HEK293 (cell line): ENCODE measurements at regions not wholly inside any gene's neighbourhood (a gene's known extent, or its start where the extent isn't known, plus 50 kb on each side); places are given as distances from the start of the nearest gene placed in this dataset.

Source experiments
- CTCF ChIA-PET: fragments of 350-600 bp; formaldehyde crosslinking; extraction: SDS; loops from one replicate; lab custom pipeline; 2021; ENCODE audit warnings: antibody characterized with exemption; lab: Yijun Ruan, JAX
- POLR2A ChIA-PET: fragments of 300-600 bp; formaldehyde crosslinking; extraction: SDS; loops from one replicate; lab custom pipeline; 2020; ENCODE audit warnings: antibody characterized with exemption, inconsistent platforms; lab: Yijun Ruan, JAX
- H3K27ac ChIP-seq: fragments of 200-500 bp; sonication (Bioruptor generic); 2 replicates; pipeline ENCODE4 v1.5.1; 2014; ENCODE audit warnings: low read depth, low read length, control low read depth, inconsistent platforms; ENCODE audit errors: extremely low read depth
- H3K36me3 ChIP-seq, 2 experiments: fragments of 200-500 bp in 1 of 2; sonication (Bioruptor generic) in 1 of 2; 1 replicate in 1 of 2; 2 replicates in 1 of 2; pipeline ENCODE4 v1.5.1; 2014 to 2017; ENCODE audit warnings: inconsistent platforms in 2 of 2, low read length in 2 of 2; ENCODE audit not compliant: control insufficient read depth in 2 of 2, insufficient read depth in 1 of 2
- H3K4me1 ChIP-seq: fragments of 200-500 bp; sonication (Bioruptor generic); 2 replicates; pipeline ENCODE4 v1.5.1; 2014; ENCODE audit warnings: mild to moderate bottlenecking, low read length, inconsistent platforms; ENCODE audit not compliant: control insufficient read depth, insufficient read depth
- H3K4me3 ChIP-seq: 2 replicates; pipeline ENCODE4 v1.5.1; 2011; ENCODE audit warnings: low read depth, mild to moderate bottlenecking, control low read depth, low read length, moderate library complexity
- H3K9me3 ChIP-seq: fragments of 200-500 bp; sonication (Bioruptor generic); 2 replicates; pipeline ENCODE4 v1.5.1; 2014; ENCODE audit warnings: low read depth, low read length, inconsistent platforms; ENCODE audit not compliant: control insufficient read depth, insufficient read depth
- BCL11A ChIP-seq: fragments of 450-650 bp; formaldehyde crosslinking; IDR thresholded peaks from 2 replicates; pipeline ENCODE4 v1.5.1; 2016; ENCODE audit warnings: low read depth, missing biosample characterization, missing genetic modification characterization
- GFI1B ChIP-seq: fragments of 450-650 bp; formaldehyde crosslinking; IDR thresholded peaks from 2 replicates; pipeline ENCODE4 v1.5.1; 2016; ENCODE audit warnings: missing biosample characterization, missing genetic modification characterization
- GLI4 ChIP-seq: fragments of 450-650 bp; formaldehyde crosslinking; IDR thresholded peaks from 2 replicates; pipeline ENCODE4 v1.5.1; 2016; ENCODE audit warnings: missing biosample characterization, missing genetic modification characterization
- GLIS1 ChIP-seq: fragments of 450-650 bp; formaldehyde crosslinking; IDR thresholded peaks from 2 replicates; pipeline ENCODE4 v1.5.1; 2016; ENCODE audit warnings: missing biosample characterization, missing genetic modification characterization
- RBAK ChIP-seq: fragments of 450-650 bp; formaldehyde crosslinking; IDR thresholded peaks from 2 replicates; pipeline ENCODE4 v1.5.1; 2016; ENCODE audit warnings: missing biosample characterization, missing genetic modification characterization
- SCRT2 ChIP-seq: fragments of 450-650 bp; formaldehyde crosslinking; IDR thresholded peaks from 2 replicates; pipeline ENCODE4 v1.5.1; 2016; ENCODE audit warnings: missing biosample characterization, missing genetic modification characterization
- SETDB1 ChIP-seq: IDR thresholded peaks from one replicate; pipeline ENCODE4 v1.6.1; 2017; ENCODE audit warnings: mild to moderate bottlenecking, low read length, moderate library complexity, mixed read lengths; ENCODE audit not compliant: insufficient read length
- TCF7L2 ChIP-seq: IDR thresholded peaks from 2 replicates; pipeline ENCODE4 v1.6.1; 2011; ENCODE audit warnings: low read depth, mild to moderate bottlenecking, inconsistent platforms, low read length, moderate library complexity, borderline replicate concordance
- WT1 ChIP-seq: fragments of 450-650 bp; formaldehyde crosslinking; IDR thresholded peaks from 2 replicates; pipeline ENCODE4 v1.5.1; 2016; ENCODE audit warnings: missing biosample characterization, missing genetic modification characterization
- ZNF10 ChIP-seq: fragments of 450-650 bp; formaldehyde crosslinking; IDR thresholded peaks from 2 replicates; pipeline ENCODE4 v1.5.1; 2017; ENCODE audit warnings: missing biosample characterization, missing genetic modification characterization
- ZNF140 ChIP-seq: fragments of 450-650 bp; formaldehyde crosslinking; IDR thresholded peaks from 2 replicates; pipeline ENCODE4 v1.5.1; 2016; ENCODE audit warnings: missing biosample characterization, missing genetic modification characterization
- ZNF146 ChIP-seq: fragments of 450-650 bp; formaldehyde crosslinking; IDR thresholded peaks from 2 replicates; pipeline ENCODE4 v1.5.1; 2016; ENCODE audit warnings: missing biosample characterization, missing genetic modification characterization
- ZNF23 ChIP-seq: fragments of 450-650 bp; formaldehyde crosslinking; IDR thresholded peaks from 2 replicates; pipeline ENCODE4 v1.5.1; 2016; ENCODE audit warnings: missing biosample characterization, missing genetic modification characterization, borderline replicate concordance
- ZNF24 ChIP-seq: fragments of 450-650 bp; formaldehyde crosslinking; IDR thresholded peaks from 2 replicates; pipeline ENCODE4 v1.5.1; 2016; ENCODE audit warnings: missing biosample characterization, missing genetic modification characterization
- ZNF416 ChIP-seq: fragments of 450-650 bp; formaldehyde crosslinking; IDR thresholded peaks from 2 replicates; pipeline ENCODE4 v1.5.1; 2016; ENCODE audit warnings: missing biosample characterization, missing genetic modification characterization
- ZNF501 ChIP-seq: fragments of 450-650 bp; formaldehyde crosslinking; IDR thresholded peaks from 2 replicates; pipeline ENCODE4 v1.5.1; 2016; ENCODE audit warnings: missing biosample characterization, missing genetic modification characterization
- ZNF530 ChIP-seq: fragments of 450-650 bp; formaldehyde crosslinking; IDR thresholded peaks from 2 replicates; pipeline ENCODE4 v1.5.1; 2016; ENCODE audit warnings: low read depth, missing biosample characterization, missing genetic modification characterization
- ZNF549 ChIP-seq: fragments of 450-650 bp; IDR thresholded peaks from 2 replicates; pipeline ENCODE4 v1.5.1; 2018; ENCODE audit warnings: missing biosample characterization, missing genetic modification characterization, mild to moderate bottlenecking, inconsistent platforms, moderate library complexity
- ZNF558 ChIP-seq: fragments of 450-650 bp; formaldehyde crosslinking; IDR thresholded peaks from 2 replicates; pipeline ENCODE4 v1.5.1; 2016; ENCODE audit warnings: missing biosample characterization, missing genetic modification characterization
- ZNF580 ChIP-seq: fragments of 450-650 bp; formaldehyde crosslinking; IDR thresholded peaks from 2 replicates; pipeline ENCODE4 v1.5.1; 2016; ENCODE audit warnings: missing biosample characterization, missing genetic modification characterization
- ZNF623 ChIP-seq: fragments of 450-650 bp; formaldehyde crosslinking; IDR thresholded peaks from 2 replicates; pipeline ENCODE4 v1.5.1; 2016; ENCODE audit warnings: missing biosample characterization, missing genetic modification characterization
- ZNF624 ChIP-seq: fragments of 450-650 bp; formaldehyde crosslinking; IDR thresholded peaks from 2 replicates; pipeline ENCODE4 v1.5.1; 2017; ENCODE audit warnings: missing biosample characterization, missing genetic modification characterization
- ZNF629 ChIP-seq: fragments of 450-650 bp; formaldehyde crosslinking; IDR thresholded peaks from 2 replicates; pipeline ENCODE4 v1.5.1; 2017; ENCODE audit warnings: missing biosample characterization, missing genetic modification characterization
- ZNF645 ChIP-seq: fragments of 450-650 bp; formaldehyde crosslinking; IDR thresholded peaks from 2 replicates; pipeline ENCODE4; 2016; ENCODE audit warnings: missing biosample characterization, missing genetic modification characterization
- ZNF785 ChIP-seq: fragments of 450-650 bp; formaldehyde crosslinking; IDR thresholded peaks from 2 replicates; pipeline ENCODE4 v1.5.1; 2016; ENCODE audit warnings: missing biosample characterization, missing genetic modification characterization
- TF ChIP-seq, protein P1 (sequence below): fragments of 450-650 bp; formaldehyde crosslinking; conservative IDR thresholded peaks from 2 replicates; pipeline ENCODE4 v1.5.1; 2016; ENCODE audit warnings: low read depth, missing biosample characterization, missing genetic modification characterization
- TF ChIP-seq, protein P2 (sequence below): fragments of 450-650 bp; formaldehyde crosslinking; optimal IDR thresholded peaks from 2 replicates; pipeline ENCODE3; 2016; ENCODE audit warnings: missing biosample characterization, mild to moderate bottlenecking, missing genetic modification characterization
- TF ChIP-seq, protein P3 (sequence below): fragments of 450-650 bp; formaldehyde crosslinking; IDR thresholded peaks from 2 replicates; pipeline ENCODE4 v1.5.1; 2016; ENCODE audit warnings: missing biosample characterization, missing genetic modification characterization, borderline replicate concordance

GRCh38 chr10:118506671-118507590 lies 88.5 kb downstream of the PRLHR start:
- no peak overlapping the region for H3K27ac ChIP-seq
- no peaks in the 10 kb centered on the region for H3K4me1 ChIP-seq
- H3K4me3 ChIP-seq: no peak overlapping the region
- ChIA-PET POLR2A (no interaction called here), CTCF (interaction anchor here (0.6 kb wide), 2 partner anchors 9 to 464 kb away, joined by 3 read pairs; no protein-coding TSS in a partner anchor)
- TF ChIP-seq TCF7L2 (no peak), ZNF623 (tag by site-specific recombination) (no peak), ZNF549 (tag by site-specific recombination) (no peak), ZNF530 (tag by site-specific recombination) (no peak), ZNF785 (tag by site-specific recombination) (no peak), SCRT2 (tag by site-specific recombination) (no peak), ZNF629 (tag by site-specific recombination) (no peak), SETDB1 (no peak), ZNF140 (no peak), WT1 (tag by site-specific recombination) (no peak), ZNF416 (no peak), ZNF645 (tag by site-specific recombination) (no peak), ZNF24 (tag by site-specific recombination) (no peak), GFI1B (no peak)
- TF ChIP-seq, protein P1, sequence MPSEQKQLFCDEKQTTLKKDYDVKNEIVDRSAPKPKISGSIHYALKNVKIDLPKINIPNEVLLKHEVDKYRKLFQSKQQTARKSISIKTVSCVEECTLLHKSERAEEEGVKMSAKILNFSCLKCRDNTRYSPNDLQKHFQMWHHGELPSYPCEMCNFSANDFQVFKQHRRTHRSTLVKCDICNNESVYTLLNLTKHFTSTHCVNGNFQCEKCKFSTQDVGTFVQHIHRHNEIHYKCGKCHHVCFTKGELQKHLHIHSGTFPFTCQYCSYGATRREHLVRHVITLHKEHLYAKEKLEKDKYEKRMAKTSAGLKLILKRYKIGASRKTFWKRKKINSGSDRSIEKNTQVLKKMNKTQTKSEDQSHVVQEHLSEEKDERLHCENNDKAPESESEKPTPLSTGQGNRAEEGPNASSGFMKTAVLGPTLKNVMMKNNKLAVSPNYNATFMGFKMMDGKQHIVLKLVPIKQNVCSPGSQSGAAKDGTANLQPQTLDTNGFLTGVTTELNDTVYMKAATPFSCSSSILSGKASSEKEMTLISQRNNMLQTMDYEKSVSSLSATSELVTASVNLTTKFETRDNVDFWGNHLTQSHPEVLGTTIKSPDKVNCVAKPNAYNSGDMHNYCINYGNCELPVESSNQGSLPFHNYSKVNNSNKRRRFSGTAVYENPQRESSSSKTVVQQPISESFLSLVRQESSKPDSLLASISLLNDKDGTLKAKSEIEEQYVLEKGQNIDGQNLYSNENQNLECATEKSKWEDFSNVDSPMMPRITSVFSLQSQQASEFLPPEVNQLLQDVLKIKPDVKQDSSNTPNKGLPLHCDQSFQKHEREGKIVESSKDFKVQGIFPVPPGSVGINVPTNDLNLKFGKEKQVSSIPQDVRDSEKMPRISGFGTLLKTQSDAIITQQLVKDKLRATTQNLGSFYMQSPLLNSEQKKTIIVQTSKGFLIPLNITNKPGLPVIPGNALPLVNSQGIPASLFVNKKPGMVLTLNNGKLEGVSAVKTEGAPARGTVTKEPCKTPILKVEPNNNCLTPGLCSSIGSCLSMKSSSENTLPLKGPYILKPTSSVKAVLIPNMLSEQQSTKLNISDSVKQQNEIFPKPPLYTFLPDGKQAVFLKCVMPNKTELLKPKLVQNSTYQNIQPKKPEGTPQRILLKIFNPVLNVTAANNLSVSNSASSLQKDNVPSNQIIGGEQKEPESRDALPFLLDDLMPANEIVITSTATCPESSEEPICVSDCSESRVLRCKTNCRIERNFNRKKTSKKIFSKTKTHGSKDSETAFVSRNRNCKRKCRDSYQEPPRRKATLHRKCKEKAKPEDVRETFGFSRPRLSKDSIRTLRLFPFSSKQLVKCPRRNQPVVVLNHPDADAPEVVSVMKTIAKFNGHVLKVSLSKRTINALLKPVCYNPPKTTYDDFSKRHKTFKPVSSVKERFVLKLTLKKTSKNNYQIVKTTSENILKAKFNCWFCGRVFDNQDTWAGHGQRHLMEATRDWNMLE (tag by site-specific recombination): no peak
- TF ChIP-seq, protein P2, sequence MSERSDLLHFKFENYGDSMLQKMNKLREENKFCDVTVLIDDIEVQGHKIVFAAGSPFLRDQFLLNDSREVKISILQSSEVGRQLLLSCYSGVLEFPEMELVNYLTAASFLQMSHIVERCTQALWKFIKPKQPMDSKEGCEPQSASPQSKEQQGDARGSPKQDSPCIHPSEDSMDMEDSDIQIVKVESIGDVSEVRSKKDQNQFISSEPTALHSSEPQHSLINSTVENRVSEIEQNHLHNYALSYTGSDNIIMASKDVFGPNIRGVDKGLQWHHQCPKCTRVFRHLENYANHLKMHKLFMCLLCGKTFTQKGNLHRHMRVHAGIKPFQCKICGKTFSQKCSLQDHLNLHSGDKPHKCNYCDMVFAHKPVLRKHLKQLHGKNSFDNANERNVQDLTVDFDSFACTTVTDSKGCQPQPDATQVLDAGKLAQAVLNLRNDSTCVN (tag by site-specific recombination): no peak
- H3K9me3 ChIP-seq: no peaks in the 10 kb centered on the region
- no peaks in the 10 kb centered on the region for H3K36me3 ChIP-seq

GRCh38 chr10:118505363-118505762 lies 90.1 kb downstream of the PRLHR start:
- no peak overlapping the region for H3K27ac ChIP-seq
- H3K4me1 ChIP-seq: no peaks in the 10 kb centered on the region
- ChIA-PET CTCF (interaction anchor here (1.7 kb wide), 1 partner anchor 46 kb away, joined by 6 read pairs; no protein-coding TSS in a partner anchor), POLR2A (no interaction called here)
- H3K4me3 ChIP-seq: no peak overlapping the region
- no peaks in the 10 kb centered on the region for H3K9me3 ChIP-seq
- no peaks in the 10 kb centered on the region for H3K36me3 ChIP-seq
- TF ChIP-seq ZNF10 (tag by site-specific recombination) (no peak), ZNF146 (tag by site-specific recombination) (no peak), ZNF624 (tag by site-specific recombination) (no peak), ZNF501 (no peak), RBAK (no peak), ZNF580 (tag by site-specific recombination) (no peak), GLI4 (tag by site-specific recombination) (no peak), GLIS1 (tag by site-specific recombination) (no peak), ZNF23 (no peak), BCL11A (tag by site-specific recombination) (no peak), ZNF558 (tag by site-specific recombination) (no peak)
- TF ChIP-seq, protein P3, sequence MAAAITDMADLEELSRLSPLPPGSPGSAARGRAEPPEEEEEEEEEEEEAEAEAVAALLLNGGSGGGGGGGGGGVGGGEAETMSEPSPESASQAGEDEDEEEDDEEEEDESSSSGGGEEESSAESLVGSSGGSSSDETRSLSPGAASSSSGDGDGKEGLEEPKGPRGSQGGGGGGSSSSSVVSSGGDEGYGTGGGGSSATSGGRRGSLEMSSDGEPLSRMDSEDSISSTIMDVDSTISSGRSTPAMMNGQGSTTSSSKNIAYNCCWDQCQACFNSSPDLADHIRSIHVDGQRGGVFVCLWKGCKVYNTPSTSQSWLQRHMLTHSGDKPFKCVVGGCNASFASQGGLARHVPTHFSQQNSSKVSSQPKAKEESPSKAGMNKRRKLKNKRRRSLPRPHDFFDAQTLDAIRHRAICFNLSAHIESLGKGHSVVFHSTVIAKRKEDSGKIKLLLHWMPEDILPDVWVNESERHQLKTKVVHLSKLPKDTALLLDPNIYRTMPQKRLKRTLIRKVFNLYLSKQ (tag by site-specific recombination): no peak
